GM19468 (cell line): ENCODE measurements at regions not wholly inside any gene's neighbourhood (a gene's known extent, or its start where the extent isn't known, plus 50 kb on each side); places are given as distances from the start of the nearest gene placed in this dataset.
"Not testable (repeated sequence)": the region's sequence is repeated elsewhere in the genome, so short reads cannot be mapped to it uniquely, and the experiment has no call there.

Experiments
- ATAC-seq: cut with Tn5 transposase; IDR thresholded peaks from one replicate; pipeline ENCODE4 v1.9.1; 2021; ENCODE audit warnings: mild to moderate bottlenecking, moderate library complexity, moderate number of reproducible peaks; ENCODE audit not compliant: unreplicated experiment; ENCODE audit errors: extremely low read depth

- no peak for ATAC-seq
Observed at GRCh38 chr15:98085003-98085639, 124.6 kb downstream of the ARRDC4 start.

- ATAC-seq, result not testable (repeated sequence)
Observed at GRCh38 chr15:98088307-98088945, 127.9 kb downstream of the ARRDC4 start.

- not testable (repeated sequence) for ATAC-seq
Observed at GRCh38 chr15:98089352-98089751, 128.8 kb downstream of the ARRDC4 start.

- ATAC-seq, result not testable (repeated sequence)
Observed at GRCh38 chr15:98097986-98098385, 137.5 kb downstream of the ARRDC4 start.

- not testable (repeated sequence) for ATAC-seq
Observed at GRCh38 chr15:98100606-98101005, 140.1 kb downstream of the ARRDC4 start.

GRCh38 chr15:98103570-98103969 is 143.1 kb downstream of the ARRDC4 start:
- no peak for ATAC-seq

- ATAC-seq, result not testable (repeated sequence)
Observed at GRCh38 chr15:98104386-98105151, 144.1 kb downstream of the ARRDC4 start.

- not testable (repeated sequence) for ATAC-seq
Observed at GRCh38 chr15:98106615-98107194, 146.2 kb downstream of the ARRDC4 start.

GRCh38 chr15:98111806-98112205 is 151.3 kb downstream of the ARRDC4 start:
- no peak for ATAC-seq

- ATAC-seq, result no peak
Observed at GRCh38 chr15:98113327-98113726, 152.8 kb downstream of the ARRDC4 start.

GRCh38 chr15:98120561-98120960 is 160.1 kb downstream of the ARRDC4 start:
- ATAC-seq, result no peak

- no peak for ATAC-seq
Observed at GRCh38 chr15:98121536-98121935, 161.0 kb downstream of the ARRDC4 start.

- no peak for ATAC-seq
Observed at GRCh38 chr15:98121957-98122356, 161.5 kb downstream of the ARRDC4 start.

- no peak for ATAC-seq
Observed at GRCh38 chr15:98123297-98123696, 162.8 kb downstream of the ARRDC4 start.

- ATAC-seq, result no peak
Observed at GRCh38 chr15:98123834-98124233, 163.3 kb downstream of the ARRDC4 start.

- no peak for ATAC-seq
Observed at GRCh38 chr15:98124581-98124980, 164.1 kb downstream of the ARRDC4 start.

- no peak for ATAC-seq
Observed at GRCh38 chr15:98126326-98127085, 166.0 kb downstream of the ARRDC4 start.

- ATAC-seq, result no peak
Observed at GRCh38 chr15:98127586-98127985, 167.1 kb downstream of the ARRDC4 start.

GRCh38 chr15:98131924-98132323 is 171.4 kb downstream of the ARRDC4 start:
- no peak for ATAC-seq

GRCh38 chr15:98134905-98135304 is 174.4 kb downstream of the ARRDC4 start:
- ATAC-seq, result no peak
